GM12873 (cell line): ENCODE measurements at regions not wholly inside any gene's neighbourhood (a gene's known extent, or its start where the extent isn't known, plus 50 kb on each side); places are given as distances from the start of the nearest gene placed in this dataset.

ENCODE experiments used
- TF ChIP-seq, protein P1 (sequence below): IDR thresholded peaks from 2 replicates; pipeline ENCODE4 v1.5.1; 2012; ENCODE audit warnings: low read depth, mild to moderate bottlenecking, moderate library complexity, low read length, control low read depth; ENCODE audit not compliant: insufficient read depth; ENCODE audit errors: missing control alignments

- TF ChIP-seq, protein P1, sequence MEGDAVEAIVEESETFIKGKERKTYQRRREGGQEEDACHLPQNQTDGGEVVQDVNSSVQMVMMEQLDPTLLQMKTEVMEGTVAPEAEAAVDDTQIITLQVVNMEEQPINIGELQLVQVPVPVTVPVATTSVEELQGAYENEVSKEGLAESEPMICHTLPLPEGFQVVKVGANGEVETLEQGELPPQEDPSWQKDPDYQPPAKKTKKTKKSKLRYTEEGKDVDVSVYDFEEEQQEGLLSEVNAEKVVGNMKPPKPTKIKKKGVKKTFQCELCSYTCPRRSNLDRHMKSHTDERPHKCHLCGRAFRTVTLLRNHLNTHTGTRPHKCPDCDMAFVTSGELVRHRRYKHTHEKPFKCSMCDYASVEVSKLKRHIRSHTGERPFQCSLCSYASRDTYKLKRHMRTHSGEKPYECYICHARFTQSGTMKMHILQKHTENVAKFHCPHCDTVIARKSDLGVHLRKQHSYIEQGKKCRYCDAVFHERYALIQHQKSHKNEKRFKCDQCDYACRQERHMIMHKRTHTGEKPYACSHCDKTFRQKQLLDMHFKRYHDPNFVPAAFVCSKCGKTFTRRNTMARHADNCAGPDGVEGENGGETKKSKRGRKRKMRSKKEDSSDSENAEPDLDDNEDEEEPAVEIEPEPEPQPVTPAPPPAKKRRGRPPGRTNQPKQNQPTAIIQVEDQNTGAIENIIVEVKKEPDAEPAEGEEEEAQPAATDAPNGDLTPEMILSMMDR: no peak
These were observed 146.0 kb upstream of the SYT13 start for GRCh38 chr11:45432100-45432499.

GRCh38 chr11:45431046-45432018 lies 145.2 kb upstream of the SYT13 start:
- TF ChIP-seq, protein P1: no peak

DNA sequence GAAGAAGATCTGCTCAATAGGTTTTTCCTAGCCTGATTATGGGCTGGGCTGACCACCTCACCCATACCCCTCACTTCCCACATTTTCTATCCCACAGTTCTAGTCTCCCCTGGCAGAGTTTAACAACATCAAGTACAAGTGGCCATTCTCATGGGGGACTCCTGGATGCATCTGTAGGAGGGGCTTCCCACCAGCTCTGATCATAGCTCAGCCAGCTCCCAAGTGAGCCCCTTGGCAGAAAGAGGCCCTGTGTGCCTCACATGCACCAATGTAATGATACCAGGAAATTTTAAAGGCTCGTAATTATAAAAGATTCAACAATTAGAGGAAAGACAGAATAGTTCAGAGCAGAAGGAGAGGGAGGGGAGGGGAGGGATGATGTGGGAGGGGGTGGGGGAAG lies 144.2 kb upstream of the SYT13 start:
- TF ChIP-seq, protein P1: no peak

- TF ChIP-seq, protein P1: no peak
These were observed 143.6 kb upstream of the SYT13 start for GRCh38 chr11:45429719-45430118.

DNA sequence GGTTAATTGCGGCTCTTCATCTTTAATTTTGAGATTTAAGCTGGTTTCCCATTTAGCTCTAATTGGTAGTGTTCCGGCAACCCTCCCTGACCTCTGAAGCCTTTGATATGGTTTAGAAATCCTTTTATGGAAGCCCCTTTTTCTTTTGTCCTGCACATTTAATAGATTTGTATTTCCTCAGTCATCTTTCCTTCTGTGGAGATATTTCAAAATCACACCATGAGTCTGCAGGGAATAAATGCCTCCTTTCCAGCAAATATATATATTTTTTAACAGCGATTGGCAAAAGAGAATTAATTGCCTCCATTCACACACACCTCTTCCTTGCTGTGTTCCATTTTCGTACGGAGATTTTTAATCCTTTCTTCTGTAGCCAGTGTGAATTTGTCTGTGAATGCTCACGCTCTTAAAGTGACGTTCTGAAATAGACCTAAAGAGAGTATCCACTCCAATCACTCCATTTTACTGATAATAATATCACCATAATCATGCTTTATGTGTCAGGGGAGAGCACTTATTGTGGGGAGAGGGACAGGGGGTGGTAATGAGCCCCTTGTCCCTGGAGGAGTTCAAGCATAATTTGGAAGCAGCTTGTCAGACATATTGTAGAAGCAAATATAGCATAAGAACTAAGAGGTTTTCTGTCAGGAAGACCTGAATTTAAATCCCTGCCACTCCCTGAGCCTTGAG lies 142.5 kb upstream of the SYT13 start:
- TF ChIP-seq, protein P1: no peak

GRCh38 chr11:45428116-45428515 lies 142.0 kb upstream of the SYT13 start:
- TF ChIP-seq, protein P1: no peak
